Esophagus muscularis mucosa (tissue), 4 donors: ENCODE measurements at regions not wholly inside any gene's neighbourhood (a gene's known extent, or its start where the extent isn't known, plus 50 kb on each side); places are given as distances from the start of the nearest gene placed in this dataset.
"Not testable (repeated sequence)": the region's sequence is repeated elsewhere in the genome, so short reads cannot be mapped to it uniquely, and the experiment has no call there.

Experiments
- DNase-seq: peaks from one replicate; pipeline ENCODE4 v3.0.0-alpha.2; 2017; ENCODE audit errors: extremely low spot score
- H3K27ac ChIP-seq, 4 donors: fragments of 200-600 bp; sonication (generic); replicated peaks in 1 of 4; 1 replicate in 3 of 4; 2 replicates in 1 of 4; pipeline ENCODE4 v1.5.1; 2016 to 2019; ENCODE audit warnings: mild to moderate bottlenecking in 1 of 4
- H3K27me3 ChIP-seq, 4 donors: fragments of 200-600 bp; sonication (generic); one replicate each; pipeline versions ENCODE4 v1.5.1 to v1.6.0; 2016 to 2019
- H3K36me3 ChIP-seq, 4 donors: fragments of 200-600 bp; sonication (generic); one replicate each; pipeline ENCODE4 v1.5.1; 2016 to 2019
- H3K4me1 ChIP-seq, 4 donors: fragments of 200-600 bp; sonication (generic); one replicate each; pipeline ENCODE4 v1.5.1; 2016 to 2019
- H3K4me3 ChIP-seq, 4 donors: fragments of 200-600 bp; sonication (generic); 1 replicate in 2 of 4; 2 replicates in 2 of 4; pipeline ENCODE4 v1.5.1; 2016 to 2019; ENCODE audit warnings: mild to moderate bottlenecking in 4 of 4, moderate library complexity in 1 of 4
- H3K9me3 ChIP-seq, 4 donors: fragments of 200-600 bp; sonication (generic); 1 replicate in 3 of 4; 2 replicates in 1 of 4; pipeline ENCODE4 v1.5.1; 2016 to 2019
- EP300 ChIP-seq: sonication (generic); formaldehyde crosslinking; IDR thresholded peaks from one replicate; pipeline ENCODE4 v1.6.1; 2017; ENCODE audit warnings: antibody characterized with exemption
- POLR2A ChIP-seq: fragments of 450-650 bp; IDR thresholded peaks from one replicate; pipeline ENCODE4 v1.6.1; 2017; ENCODE audit warnings: antibody characterized with exemption, moderate library complexity, mild to moderate bottlenecking, low read depth
- POLR2AphosphoS5 ChIP-seq, 2 donors: sonication (generic); formaldehyde crosslinking; IDR thresholded peaks; one replicate each; pipeline ENCODE4 v1.6.1; 2017; ENCODE audit warnings: antibody characterized with exemption in 2 of 2
- WGBS: methylation state at CpG from one replicate; pipeline ENCODE4 v1.1.5; 2018; 5-methylcytosine and 5-hydroxymethylcytosine counted together
- intact Hi-C: fragments of 100-400 bp; cut with DNase I; formaldehyde crosslinking; loops from one replicate; pipeline ENCODE4 v1.15.1; 2023
- TF ChIP-seq, protein P1 (sequence below), 3 experiments: fragments of 200-600 bp in 2 of 3; fragments of 450-650 bp in 1 of 3; sonication (generic) in 2 of 3; IDR thresholded peaks; one replicate each; pipeline ENCODE4 v1.5.1; 2017 to 2019; ENCODE audit warnings: antibody characterized with exemption in 3 of 3, mild to moderate bottlenecking in 2 of 3, moderate library complexity in 1 of 3

DNA sequence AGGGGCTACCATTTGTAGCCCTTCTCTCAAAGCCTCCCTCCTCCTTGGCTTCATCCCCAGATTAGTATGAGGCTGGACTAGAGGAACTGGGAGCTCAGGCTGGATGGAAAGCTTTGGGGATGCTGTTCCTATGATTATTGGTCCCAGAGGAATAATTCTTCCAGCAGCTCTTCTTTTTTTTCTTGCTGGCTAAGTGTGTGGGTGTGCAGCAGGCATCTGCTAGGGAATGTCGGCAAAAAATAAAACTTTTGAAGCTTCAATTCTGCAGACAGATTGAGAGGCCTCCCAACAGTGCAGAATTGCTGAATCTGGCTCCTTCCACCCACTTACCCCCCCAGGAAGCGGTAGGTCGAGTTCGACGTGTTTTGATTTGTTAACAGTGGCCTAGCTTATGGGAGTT, 138.5 kb upstream of the ANKRD28 start:
- Histone ChIP-seq H3K27ac (no peak overlapping the region), H3K4me1 (peaks cover 0 to 16% (median 12%) of the 10 kb centered on the region in 4 donors), H3K9me3 (no peaks in the 10 kb centered on the region), H3K36me3 (no peaks in the 10 kb centered on the region), H3K4me3 (no peak overlapping the region), H3K27me3 (no peaks in the 10 kb centered on the region)
- intact Hi-C loops = no loop called here
- WGBS = 63% methylated on average over 5 of the region's 5 CpGs
- TF ChIP-seq EP300 (no peak), POLR2A (no peak), POLR2AphosphoS5 (IDR thresholded peaks at IDR 0.05) (no peak)
- DNase-seq = no peak

DNA sequence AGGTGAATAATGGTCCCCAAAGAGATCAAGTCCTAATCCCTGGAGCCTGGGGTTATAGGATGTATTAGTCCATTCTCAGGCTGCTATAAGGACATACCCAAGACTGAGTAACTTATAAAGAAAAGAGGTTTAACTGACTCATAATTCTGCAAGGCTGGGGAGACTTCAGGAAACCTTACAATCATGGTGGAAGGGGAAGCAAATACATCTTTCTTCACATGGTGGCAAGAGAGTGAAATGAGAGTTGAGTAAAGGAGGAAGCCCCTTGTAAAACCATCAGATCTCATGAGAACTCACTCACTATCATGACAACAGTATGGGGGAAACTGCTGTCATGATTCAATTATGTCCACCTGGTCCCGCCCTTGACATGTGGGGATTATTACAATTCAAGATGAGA, 142.9 kb upstream of the ANKRD28 start:
- WGBS = 94% methylated on average over 1 of the region's 1 CpG
- intact Hi-C loops = no loop called here
- Histone ChIP-seq H3K27ac (no peak overlapping the region), H3K4me3 (no peak overlapping the region), H3K36me3 (no peaks in the 10 kb centered on the region), H3K4me1 (no peaks in the 10 kb centered on the region), H3K27me3 (no peaks in the 10 kb centered on the region), H3K9me3 (no peaks in the 10 kb centered on the region)
- no peak for DNase-seq
- TF ChIP-seq, protein P1, sequence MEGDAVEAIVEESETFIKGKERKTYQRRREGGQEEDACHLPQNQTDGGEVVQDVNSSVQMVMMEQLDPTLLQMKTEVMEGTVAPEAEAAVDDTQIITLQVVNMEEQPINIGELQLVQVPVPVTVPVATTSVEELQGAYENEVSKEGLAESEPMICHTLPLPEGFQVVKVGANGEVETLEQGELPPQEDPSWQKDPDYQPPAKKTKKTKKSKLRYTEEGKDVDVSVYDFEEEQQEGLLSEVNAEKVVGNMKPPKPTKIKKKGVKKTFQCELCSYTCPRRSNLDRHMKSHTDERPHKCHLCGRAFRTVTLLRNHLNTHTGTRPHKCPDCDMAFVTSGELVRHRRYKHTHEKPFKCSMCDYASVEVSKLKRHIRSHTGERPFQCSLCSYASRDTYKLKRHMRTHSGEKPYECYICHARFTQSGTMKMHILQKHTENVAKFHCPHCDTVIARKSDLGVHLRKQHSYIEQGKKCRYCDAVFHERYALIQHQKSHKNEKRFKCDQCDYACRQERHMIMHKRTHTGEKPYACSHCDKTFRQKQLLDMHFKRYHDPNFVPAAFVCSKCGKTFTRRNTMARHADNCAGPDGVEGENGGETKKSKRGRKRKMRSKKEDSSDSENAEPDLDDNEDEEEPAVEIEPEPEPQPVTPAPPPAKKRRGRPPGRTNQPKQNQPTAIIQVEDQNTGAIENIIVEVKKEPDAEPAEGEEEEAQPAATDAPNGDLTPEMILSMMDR (IDR thresholded peaks at IDR 0.05) = no peak
- TF ChIP-seq EP300 = no peak
- no peak for TF ChIP-seq POLR2A
- TF ChIP-seq POLR2AphosphoS5 (IDR thresholded peaks at IDR 0.05) = no peak

DNA sequence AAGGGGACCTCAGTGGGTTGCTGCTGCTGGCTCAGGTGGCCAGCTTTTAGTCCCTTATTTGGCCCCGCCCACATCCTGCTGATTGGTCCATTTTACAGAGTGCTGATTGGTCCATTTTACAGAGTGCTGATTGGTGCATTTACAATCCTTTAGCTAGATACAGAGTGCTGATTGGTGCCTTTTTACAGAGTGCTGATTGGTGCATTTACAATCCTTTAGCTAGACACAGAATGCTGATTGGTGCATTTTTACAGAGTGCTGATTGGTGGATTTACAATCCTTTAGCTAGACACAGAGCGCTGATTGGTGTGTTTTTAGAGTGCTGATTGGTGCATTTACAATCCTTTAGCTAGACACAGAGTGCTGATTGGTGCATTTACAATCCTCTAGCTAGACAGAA, 143.7 kb upstream of the ANKRD28 start:
- H3K27me3 ChIP-seq, H3K4me3 ChIP-seq, H3K9me3 ChIP-seq, H3K36me3 ChIP-seq, intact Hi-C loops, DNase-seq, H3K27ac ChIP-seq, H3K4me1 ChIP-seq: not testable (repeated sequence)
- WGBS = 82% methylated on average over 2 of the region's 2 CpGs

DNA sequence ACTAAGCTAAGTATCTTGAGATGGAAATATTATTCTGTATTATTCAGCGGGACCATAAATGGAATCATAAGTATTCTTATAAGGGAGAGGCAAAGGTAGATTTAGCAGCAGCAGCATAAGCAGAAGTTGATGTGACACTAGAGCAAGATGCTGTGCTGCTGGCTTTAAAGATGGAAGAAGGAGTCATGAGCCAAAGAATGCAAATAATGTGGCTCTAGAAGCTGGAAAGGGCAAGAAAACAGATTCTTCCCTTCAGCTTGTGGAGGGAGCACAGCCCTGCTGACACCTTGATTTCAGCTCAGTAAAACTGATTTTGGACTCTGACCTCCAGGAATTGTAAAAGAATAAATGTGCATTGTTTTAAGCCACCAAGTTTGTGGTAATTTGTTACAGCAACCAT, 144.2 kb upstream of the ANKRD28 start:
- Histone ChIP-seq H3K4me3 (no peak overlapping the region), H3K4me1 (no peaks in the 10 kb centered on the region), H3K27ac (no peak overlapping the region), H3K9me3 (no peaks in the 10 kb centered on the region), H3K36me3 (no peaks in the 10 kb centered on the region), H3K27me3 (no peaks in the 10 kb centered on the region)
- TF ChIP-seq POLR2AphosphoS5 (IDR thresholded peaks at IDR 0.05) (no peak), POLR2A (no peak), EP300 (no peak)
- TF ChIP-seq, protein P1 (IDR thresholded peaks at IDR 0.05) = no peak
- 100% methylated on average over 1 of the region's 1 CpG for WGBS
- DNase-seq = no peak
- intact Hi-C loops = no loop called here

DNA sequence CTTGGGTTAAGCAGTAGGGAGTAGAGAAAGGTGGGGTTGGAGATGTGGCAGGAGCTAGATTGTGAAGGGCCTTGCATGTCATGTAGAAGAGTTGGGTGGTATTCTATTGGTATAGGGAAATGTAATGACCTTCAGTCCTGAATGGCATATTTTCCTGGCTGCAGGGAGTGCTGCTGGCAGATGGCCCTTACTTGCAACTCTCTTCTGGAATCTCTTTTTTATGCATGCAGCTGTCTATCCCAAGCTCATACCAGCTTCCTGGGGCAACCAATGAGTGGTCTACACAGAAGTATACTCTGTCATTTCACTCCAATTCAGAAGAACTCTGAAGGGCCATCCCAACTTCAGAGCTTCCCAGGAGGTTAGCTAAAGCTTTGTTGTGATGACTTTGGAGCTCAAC, 144.7 kb upstream of the ANKRD28 start:
- H3K27me3 ChIP-seq = no peaks in the 10 kb centered on the region
- DNase-seq = no peak
- intact Hi-C loops = no loop called here

DNA sequence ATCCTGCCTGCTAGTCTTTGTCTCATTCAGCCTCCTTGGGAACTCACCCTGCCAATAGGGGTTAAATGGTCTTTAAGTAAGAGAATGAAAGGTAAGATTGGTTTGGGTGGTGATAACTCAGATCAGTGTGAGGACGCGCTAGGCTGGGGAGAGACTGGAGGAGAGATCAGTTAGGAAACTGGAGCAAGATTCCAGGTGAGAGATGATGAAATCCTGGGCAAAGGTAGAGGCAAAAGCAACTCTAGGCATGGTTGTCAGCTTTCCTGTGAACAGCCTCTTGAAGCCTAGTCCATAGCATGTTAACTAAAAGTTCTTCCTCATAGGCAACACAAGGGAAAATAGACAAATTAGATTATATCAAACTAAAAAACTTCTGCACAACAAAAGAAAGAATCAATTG, 145.2 kb upstream of the ANKRD28 start:
- H3K27ac ChIP-seq = no peak overlapping the region
- H3K9me3 ChIP-seq = no peaks in the 10 kb centered on the region
- no peak overlapping the region for H3K4me3 ChIP-seq
- intact Hi-C loops = no loop called here
- TF ChIP-seq POLR2A (no peak), EP300 (no peak), POLR2AphosphoS5 (IDR thresholded peaks at IDR 0.05) (no peak)
- TF ChIP-seq, protein P1 (IDR thresholded peaks at IDR 0.05) = no peak
- H3K4me1 ChIP-seq = no peaks in the 10 kb centered on the region
- H3K36me3 ChIP-seq = no peaks in the 10 kb centered on the region
- 100% methylated on average over 2 of the region's 2 CpGs for WGBS
- DNase-seq = no peak
- H3K27me3 ChIP-seq = no peaks in the 10 kb centered on the region

More for the DNA sequence above, 144.7 kb upstream of the ANKRD28 start:
- no peaks in the 10 kb centered on the region for H3K36me3 ChIP-seq
- H3K4me3 ChIP-seq = no peak overlapping the region
- H3K9me3 ChIP-seq = no peaks in the 10 kb centered on the region
- H3K27ac ChIP-seq = no peak overlapping the region
- no peak for TF ChIP-seq EP300
- TF ChIP-seq, protein P1 (IDR thresholded peaks at IDR 0.05) = no peak
- no peak for TF ChIP-seq POLR2A
- TF ChIP-seq POLR2AphosphoS5 (IDR thresholded peaks at IDR 0.05) = no peak
- no peaks in the 10 kb centered on the region for H3K4me1 ChIP-seq
